Esophagus muscularis mucosa (tissue), 4 donors: ENCODE measurements at regions not wholly inside any gene's neighbourhood (a gene's known extent, or its start where the extent isn't known, plus 50 kb on each side); places are given as distances from the start of the nearest gene placed in this dataset.
"Not testable (repeated sequence)": the region's sequence is repeated elsewhere in the genome, so short reads cannot be mapped to it uniquely, and the experiment has no call there.

Experiments
- DNase-seq: peaks from one replicate; pipeline ENCODE4 v3.0.0-alpha.2; 2017; ENCODE audit errors: extremely low spot score
- H3K27ac ChIP-seq, 4 donors: fragments of 200-600 bp; sonication (generic); replicated peaks in 1 of 4; 1 replicate in 3 of 4; 2 replicates in 1 of 4; pipeline ENCODE4 v1.5.1; 2016 to 2019; ENCODE audit warnings: mild to moderate bottlenecking in 1 of 4
- H3K27me3 ChIP-seq, 4 donors: fragments of 200-600 bp; sonication (generic); one replicate each; pipeline versions ENCODE4 v1.5.1 to v1.6.0; 2016 to 2019
- H3K36me3 ChIP-seq, 4 donors: fragments of 200-600 bp; sonication (generic); one replicate each; pipeline ENCODE4 v1.5.1; 2016 to 2019
- H3K4me1 ChIP-seq, 4 donors: fragments of 200-600 bp; sonication (generic); one replicate each; pipeline ENCODE4 v1.5.1; 2016 to 2019
- H3K4me3 ChIP-seq, 4 donors: fragments of 200-600 bp; sonication (generic); 1 replicate in 2 of 4; 2 replicates in 2 of 4; pipeline ENCODE4 v1.5.1; 2016 to 2019; ENCODE audit warnings: mild to moderate bottlenecking in 4 of 4, moderate library complexity in 1 of 4
- H3K9me3 ChIP-seq, 4 donors: fragments of 200-600 bp; sonication (generic); 1 replicate in 3 of 4; 2 replicates in 1 of 4; pipeline ENCODE4 v1.5.1; 2016 to 2019
- EP300 ChIP-seq: sonication (generic); formaldehyde crosslinking; IDR thresholded peaks from one replicate; pipeline ENCODE4 v1.6.1; 2017; ENCODE audit warnings: antibody characterized with exemption
- POLR2A ChIP-seq: fragments of 450-650 bp; IDR thresholded peaks from one replicate; pipeline ENCODE4 v1.6.1; 2017; ENCODE audit warnings: antibody characterized with exemption, moderate library complexity, mild to moderate bottlenecking, low read depth
- POLR2AphosphoS5 ChIP-seq, 2 donors: sonication (generic); formaldehyde crosslinking; IDR thresholded peaks; one replicate each; pipeline ENCODE4 v1.6.1; 2017; ENCODE audit warnings: antibody characterized with exemption in 2 of 2
- WGBS: methylation state at CpG from one replicate; pipeline ENCODE4 v1.1.5; 2018; 5-methylcytosine and 5-hydroxymethylcytosine counted together
- intact Hi-C: fragments of 100-400 bp; cut with DNase I; formaldehyde crosslinking; loops from one replicate; pipeline ENCODE4 v1.15.1; 2023
- TF ChIP-seq, protein P1 (sequence below), 3 experiments: fragments of 200-600 bp in 2 of 3; fragments of 450-650 bp in 1 of 3; sonication (generic) in 2 of 3; IDR thresholded peaks; one replicate each; pipeline ENCODE4 v1.5.1; 2017 to 2019; ENCODE audit warnings: antibody characterized with exemption in 3 of 3, mild to moderate bottlenecking in 2 of 3, moderate library complexity in 1 of 3

DNA sequence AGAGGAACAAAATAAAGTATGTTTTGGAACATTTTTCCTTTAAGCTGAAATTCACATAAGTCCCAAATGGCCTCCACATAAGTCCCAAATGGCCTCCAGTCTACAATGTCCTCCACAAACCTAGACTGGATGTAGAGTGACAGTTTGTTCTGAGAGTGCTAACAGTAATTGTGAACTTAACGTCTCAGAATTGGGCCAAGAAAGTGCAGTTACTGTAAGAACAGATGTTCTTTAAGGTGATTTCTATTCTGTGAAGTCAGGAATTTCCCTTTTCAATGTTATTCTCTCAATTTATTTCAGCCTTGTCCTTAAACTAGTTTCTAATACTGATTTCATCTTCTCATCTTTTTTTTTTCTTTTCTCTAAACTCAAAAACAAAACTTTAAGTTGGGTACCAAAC lies 188.7 kb upstream of the SEMA3E start:
- intact Hi-C loops: no loop called here
- Histone ChIP-seq H3K27me3 (no peaks in the 10 kb centered on the region), H3K27ac (no peak overlapping the region), H3K9me3 (no peaks in the 10 kb centered on the region), H3K4me1 (no peaks in the 10 kb centered on the region), H3K36me3 (no peaks in the 10 kb centered on the region), H3K4me3 (no peak overlapping the region)
- TF ChIP-seq EP300: no peak
- TF ChIP-seq, protein P1, sequence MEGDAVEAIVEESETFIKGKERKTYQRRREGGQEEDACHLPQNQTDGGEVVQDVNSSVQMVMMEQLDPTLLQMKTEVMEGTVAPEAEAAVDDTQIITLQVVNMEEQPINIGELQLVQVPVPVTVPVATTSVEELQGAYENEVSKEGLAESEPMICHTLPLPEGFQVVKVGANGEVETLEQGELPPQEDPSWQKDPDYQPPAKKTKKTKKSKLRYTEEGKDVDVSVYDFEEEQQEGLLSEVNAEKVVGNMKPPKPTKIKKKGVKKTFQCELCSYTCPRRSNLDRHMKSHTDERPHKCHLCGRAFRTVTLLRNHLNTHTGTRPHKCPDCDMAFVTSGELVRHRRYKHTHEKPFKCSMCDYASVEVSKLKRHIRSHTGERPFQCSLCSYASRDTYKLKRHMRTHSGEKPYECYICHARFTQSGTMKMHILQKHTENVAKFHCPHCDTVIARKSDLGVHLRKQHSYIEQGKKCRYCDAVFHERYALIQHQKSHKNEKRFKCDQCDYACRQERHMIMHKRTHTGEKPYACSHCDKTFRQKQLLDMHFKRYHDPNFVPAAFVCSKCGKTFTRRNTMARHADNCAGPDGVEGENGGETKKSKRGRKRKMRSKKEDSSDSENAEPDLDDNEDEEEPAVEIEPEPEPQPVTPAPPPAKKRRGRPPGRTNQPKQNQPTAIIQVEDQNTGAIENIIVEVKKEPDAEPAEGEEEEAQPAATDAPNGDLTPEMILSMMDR (IDR thresholded peaks at IDR 0.05): no peak
- no peak for TF ChIP-seq POLR2AphosphoS5 (IDR thresholded peaks at IDR 0.05)
- no peak for TF ChIP-seq POLR2A
- 80% methylated on average over 1 of the region's 1 CpG for WGBS
- no peak for DNase-seq

DNA sequence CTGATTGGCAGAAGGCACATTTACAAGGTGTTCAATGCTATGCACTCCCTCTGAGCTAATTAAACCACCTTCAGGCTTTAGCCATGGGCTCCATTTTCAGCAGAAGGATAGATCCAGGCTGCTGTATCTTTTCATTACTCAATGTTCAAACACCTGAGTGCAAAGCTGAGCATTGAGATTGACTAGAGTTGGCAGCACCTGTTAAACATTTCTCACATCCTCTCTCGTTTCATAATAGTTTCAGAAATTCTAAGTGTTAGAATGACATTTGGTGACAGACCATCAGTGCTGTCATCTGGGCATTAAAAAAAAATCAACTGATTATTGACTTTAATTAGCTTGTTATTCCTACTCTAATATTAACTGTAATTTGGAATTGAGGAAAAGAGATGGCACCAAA lies 187.1 kb upstream of the SEMA3E start:
- intact Hi-C loops: no loop called here
- no peak for DNase-seq
- no peak for TF ChIP-seq POLR2A
- no peak for TF ChIP-seq EP300
- no peak for TF ChIP-seq POLR2AphosphoS5 (IDR thresholded peaks at IDR 0.05)
- TF ChIP-seq, protein P1 (IDR thresholded peaks at IDR 0.05): no peak
- Histone ChIP-seq H3K9me3 (no peaks in the 10 kb centered on the region), H3K4me1 (no peaks in the 10 kb centered on the region), H3K36me3 (no peaks in the 10 kb centered on the region), H3K27me3 (no peaks in the 10 kb centered on the region), H3K27ac (no peak overlapping the region), H3K4me3 (no peak overlapping the region)
- 79% methylated on average over 1 of the region's 1 CpG for WGBS

DNA sequence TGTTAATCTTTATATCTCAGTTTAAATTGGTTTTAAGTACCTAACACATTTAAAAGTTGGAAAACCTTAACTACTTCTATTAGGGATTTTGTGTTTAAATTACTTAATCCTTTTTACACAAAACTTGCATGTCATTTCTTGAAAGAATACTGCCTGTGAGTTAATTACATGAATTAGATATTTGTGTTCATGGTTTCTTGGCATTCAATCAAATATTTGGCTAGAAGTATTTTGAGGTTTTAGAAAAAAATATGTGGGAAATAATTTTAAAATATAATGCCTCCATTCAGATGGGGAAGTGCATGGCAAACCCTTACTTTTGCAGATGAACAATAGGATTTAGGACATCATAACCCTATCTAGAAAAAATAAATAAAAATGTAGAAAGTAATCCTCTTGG lies 186.5 kb upstream of the SEMA3E start:
- no peaks in the 10 kb centered on the region for H3K9me3 ChIP-seq
- H3K4me1 ChIP-seq: no peaks in the 10 kb centered on the region
- DNase-seq: no peak
- no peak overlapping the region for H3K4me3 ChIP-seq
- no peaks in the 10 kb centered on the region for H3K36me3 ChIP-seq
- TF ChIP-seq POLR2AphosphoS5 (IDR thresholded peaks at IDR 0.05) (no peak), EP300 (no peak), POLR2A (no peak)
- TF ChIP-seq, protein P1 (IDR thresholded peaks at IDR 0.05): no peak
- intact Hi-C loops: no loop called here
- no peak overlapping the region for H3K27ac ChIP-seq
- no peaks in the 10 kb centered on the region for H3K27me3 ChIP-seq

DNA sequence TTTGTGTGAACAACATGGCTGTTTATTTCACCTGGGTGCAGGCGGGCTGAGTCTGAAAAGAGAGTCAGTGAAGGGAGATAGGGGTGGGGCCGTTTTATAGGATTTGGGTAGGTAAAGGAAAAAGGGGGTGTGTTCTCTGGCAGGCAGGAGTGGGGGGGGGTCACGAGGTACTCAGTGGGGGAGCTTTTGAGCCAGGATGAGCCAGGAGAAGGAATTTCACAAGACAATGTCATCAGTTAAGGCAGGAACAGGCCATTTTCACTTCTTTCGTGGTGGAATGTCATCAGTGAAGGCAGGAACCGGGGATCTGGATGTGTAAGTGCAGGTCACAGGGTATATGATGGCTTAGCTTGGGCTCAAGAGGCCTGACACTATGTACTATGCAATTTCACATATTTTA lies 184.8 kb upstream of the SEMA3E start:
- H3K27me3 ChIP-seq, H3K4me3 ChIP-seq, H3K36me3 ChIP-seq, H3K4me1 ChIP-seq, intact Hi-C loops, H3K9me3 ChIP-seq, H3K27ac ChIP-seq, DNase-seq: not testable (repeated sequence)
- WGBS: 74% methylated on average over 5 of the region's 5 CpGs

DNA sequence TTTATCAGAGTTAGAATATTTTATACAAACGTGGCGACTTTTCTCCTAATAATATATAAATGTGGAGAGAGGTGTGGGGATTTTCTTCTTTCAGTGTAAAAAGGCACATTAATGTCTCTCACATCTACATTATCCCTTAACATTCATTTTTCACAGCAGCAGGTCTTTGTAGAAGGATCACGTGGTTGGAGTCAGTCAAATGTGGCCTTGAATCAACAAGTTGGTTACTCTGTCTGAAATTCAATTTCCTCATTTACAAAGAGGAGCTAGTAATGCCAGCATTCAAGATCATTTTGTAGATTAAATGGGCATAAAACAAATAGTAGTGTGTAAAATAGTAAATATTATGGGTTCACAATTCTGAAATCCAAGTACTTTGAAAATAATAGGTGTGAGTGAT lies 183.1 kb upstream of the SEMA3E start:
- WGBS: 63% methylated on average over 3 of the region's 3 CpGs
- no peaks in the 10 kb centered on the region for H3K9me3 ChIP-seq
- DNase-seq: no peak

More for the DNA sequence above, 183.1 kb upstream of the SEMA3E start:
- Histone ChIP-seq H3K4me1 (no peaks in the 10 kb centered on the region), H3K36me3 (no peaks in the 10 kb centered on the region), H3K27ac (no peak overlapping the region), H3K4me3 (no peak overlapping the region), H3K27me3 (no peaks in the 10 kb centered on the region)
- intact Hi-C loops: no loop called here
- TF ChIP-seq, protein P1 (IDR thresholded peaks at IDR 0.05): no peak
- TF ChIP-seq EP300 (no peak), POLR2A (no peak), POLR2AphosphoS5 (IDR thresholded peaks at IDR 0.05) (no peak)
